Nephron progenitor cell (in vitro differentiated cells): ENCODE measurements at regions not wholly inside any gene's neighbourhood (a gene's known extent, or its start where the extent isn't known, plus 50 kb on each side); places are given as distances from the start of the nearest gene placed in this dataset.
"Not testable (repeated sequence)": the region's sequence is repeated elsewhere in the genome, so short reads cannot be mapped to it uniquely, and the experiment has no call there.

ENCODE experiments used
- DNase-seq: peaks from one replicate; pipeline ENCODE4 v3.0.0; 2021
- H3K27ac Mint-ChIP-seq: 2 replicates; pipeline ENCODE4 v1.8.0; 2021; ENCODE audit warnings: mild to moderate bottlenecking, moderate library complexity, mixed read lengths
- H3K27me3 Mint-ChIP-seq: 2 replicates; pipeline ENCODE4 v1.8.0; 2021; ENCODE audit warnings: mild to moderate bottlenecking, low read depth, mixed read lengths; ENCODE audit not compliant: poor library complexity
- H3K36me3 Mint-ChIP-seq: 2 replicates; pipeline ENCODE4 v1.8.0; 2021; ENCODE audit warnings: low read depth, mixed read lengths
- H3K4me1 Mint-ChIP-seq: 2 replicates; pipeline ENCODE4 v1.8.0; 2021; ENCODE audit warnings: mixed read lengths
- H3K4me3 Mint-ChIP-seq: 2 replicates; pipeline ENCODE4 v1.8.0; 2021; ENCODE audit warnings: mild to moderate bottlenecking, moderate library complexity, mixed read lengths
- H3K9me3 Mint-ChIP-seq: 2 replicates; pipeline ENCODE4 v1.8.0; 2021; ENCODE audit warnings: mild to moderate bottlenecking, moderate library complexity, mixed read lengths
- CTCF ChIP-seq: fragments of 200-600 bp; sonication (generic); IDR thresholded peaks from 2 replicates; pipeline ENCODE4 v1.5.0; 2021; ENCODE audit warnings: antibody characterized with exemption

DNA sequence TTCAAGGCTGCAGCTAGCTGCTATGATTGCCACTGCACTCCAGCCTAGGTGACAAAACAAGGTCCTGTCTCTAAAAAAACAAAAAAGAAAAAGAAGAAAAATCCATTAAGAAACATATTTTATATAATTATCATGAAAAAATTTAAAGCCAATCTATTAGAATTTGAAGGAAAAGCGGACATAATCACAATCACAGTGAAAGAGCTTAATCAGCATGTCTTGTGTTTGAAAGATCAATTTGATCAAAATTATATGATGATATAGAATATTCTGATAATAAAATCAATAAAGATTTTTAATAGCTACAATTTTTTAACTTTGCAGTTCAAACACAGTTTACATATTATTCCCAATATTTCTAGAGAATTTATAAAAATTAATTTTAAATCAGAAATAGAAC lies 210.1 kb downstream of the MEX3B start:
- H3K36me3 Mint-ChIP-seq = no peaks in the 10 kb centered on the region
- no peak overlapping the region for H3K27ac Mint-ChIP-seq

DNA sequence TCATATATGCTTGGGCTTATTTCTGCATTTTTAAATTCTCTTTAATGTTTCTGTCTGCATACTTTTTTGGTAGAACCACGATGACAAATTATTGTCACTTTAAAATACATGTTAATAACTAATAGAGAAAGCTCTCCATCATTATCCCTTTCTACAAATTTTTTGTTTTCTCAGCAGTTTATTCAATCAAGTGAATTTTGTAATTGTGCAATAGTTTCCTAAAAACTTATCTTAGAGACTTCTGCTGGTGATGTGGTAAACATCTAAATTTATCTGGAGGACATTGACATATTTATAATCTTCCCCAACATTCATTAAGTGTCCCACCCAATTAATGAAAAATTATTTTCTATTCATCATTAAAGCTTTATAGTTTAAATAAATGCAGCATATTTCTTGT lies 215.3 kb downstream of the MEX3B start:
- no peak overlapping the region for H3K4me3 Mint-ChIP-seq
- H3K9me3 Mint-ChIP-seq = peaks cover 13% of the 10 kb centered on the region
- peaks cover 3% of the 10 kb centered on the region for H3K27me3 Mint-ChIP-seq
- peaks cover 12% of the 10 kb centered on the region for H3K36me3 Mint-ChIP-seq
- no peak for DNase-seq
- no peak for TF ChIP-seq CTCF
- H3K27ac Mint-ChIP-seq = no peak overlapping the region
- H3K4me1 Mint-ChIP-seq = peaks cover 18% of the 10 kb centered on the region

More for the DNA sequence above, 210.1 kb downstream of the MEX3B start:
- no peak for DNase-seq
- Mint-ChIP-seq H3K9me3 (peaks cover 5% of the 10 kb centered on the region), H3K4me3 (no peak overlapping the region), H3K27me3 (no peaks in the 10 kb centered on the region), H3K4me1 (peaks cover 5% of the 10 kb centered on the region)
- TF ChIP-seq CTCF = no peak

DNA sequence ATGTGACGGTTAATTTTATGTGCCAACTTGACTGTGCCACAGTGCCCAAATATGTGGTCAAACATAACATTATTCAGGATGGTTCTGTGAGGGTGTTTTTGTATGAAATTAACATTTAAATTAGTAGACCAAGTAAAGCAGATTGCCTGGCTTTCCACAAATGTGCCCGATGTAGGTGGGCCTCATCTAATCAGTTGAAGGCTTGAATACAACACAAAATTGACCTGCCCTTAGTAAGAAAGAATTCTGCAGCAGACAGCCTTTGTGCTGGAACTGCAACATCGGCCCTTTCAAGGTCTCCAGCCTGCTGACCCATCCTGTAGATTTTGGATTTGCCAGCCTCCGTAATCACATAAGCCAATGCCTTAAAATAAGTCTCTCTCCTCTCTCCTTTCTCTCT lies 215.9 kb downstream of the MEX3B start:
- peaks cover 12% of the 10 kb centered on the region for H3K36me3 Mint-ChIP-seq
- H3K4me3 Mint-ChIP-seq = no peak overlapping the region
- peaks cover 13% of the 10 kb centered on the region for H3K9me3 Mint-ChIP-seq

GRCh38 chr15:81828135-81828534 lies 217.7 kb downstream of the MEX3B start:
- no peak for DNase-seq
- peaks cover 23% of the 10 kb centered on the region for H3K9me3 Mint-ChIP-seq
- peaks cover 14% of the 10 kb centered on the region for H3K36me3 Mint-ChIP-seq
- H3K4me1 Mint-ChIP-seq = peaks cover 18% of the 10 kb centered on the region
- H3K4me3 Mint-ChIP-seq = no peak overlapping the region
- no peak overlapping the region for H3K27ac Mint-ChIP-seq
- no peak for TF ChIP-seq CTCF
- peaks cover 3% of the 10 kb centered on the region for H3K27me3 Mint-ChIP-seq

More for the DNA sequence above, 215.9 kb downstream of the MEX3B start:
- H3K4me1 Mint-ChIP-seq = peaks cover 18% of the 10 kb centered on the region
- H3K27ac Mint-ChIP-seq = no peak overlapping the region
- TF ChIP-seq CTCF = no peak
- DNase-seq = no peak
- H3K27me3 Mint-ChIP-seq = peaks cover 3% of the 10 kb centered on the region

GRCh38 chr15:81825136-81825535 lies 220.7 kb downstream of the MEX3B start:
- H3K27ac Mint-ChIP-seq = no peak overlapping the region
- H3K4me3 Mint-ChIP-seq = no peak overlapping the region
- no peak for DNase-seq
- H3K36me3 Mint-ChIP-seq = peaks cover 22% of the 10 kb centered on the region
- peaks cover 3% of the 10 kb centered on the region for H3K27me3 Mint-ChIP-seq
- TF ChIP-seq CTCF = no peak
- peaks cover 25% of the 10 kb centered on the region for H3K9me3 Mint-ChIP-seq
- H3K4me1 Mint-ChIP-seq = peaks cover 18% of the 10 kb centered on the region

DNA sequence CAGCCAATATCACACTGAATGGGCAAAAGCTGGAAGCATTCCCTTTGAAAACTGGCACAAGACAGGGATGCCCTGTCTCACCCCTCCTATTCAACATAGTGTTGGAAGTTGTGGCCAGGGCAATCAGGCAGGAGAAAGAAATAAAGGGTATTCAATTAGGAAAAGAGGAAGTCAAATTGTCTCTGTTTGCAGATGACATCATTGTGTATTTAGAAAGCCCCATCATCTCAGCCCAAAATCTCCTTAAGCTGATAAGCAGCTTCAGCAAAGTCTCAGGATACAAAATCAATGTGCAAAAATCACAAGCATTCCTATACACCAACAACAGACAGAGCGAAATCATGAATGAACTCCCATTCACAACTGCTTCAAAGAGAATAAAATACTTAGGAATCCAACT lies 223.2 kb downstream of the MEX3B start:
- H3K36me3 Mint-ChIP-seq = peaks cover 22% of the 10 kb centered on the region

More for the DNA sequence above, 223.2 kb downstream of the MEX3B start:
- not testable (repeated sequence) for H3K27me3 Mint-ChIP-seq, H3K4me3 Mint-ChIP-seq, H3K27ac Mint-ChIP-seq, DNase-seq
- peaks cover 19% of the 10 kb centered on the region for H3K9me3 Mint-ChIP-seq
- H3K4me1 Mint-ChIP-seq = peaks cover 14% of the 10 kb centered on the region
